HG02642 (cell line): ENCODE measurements at regions not wholly inside any gene's neighbourhood (a gene's known extent, or its start where the extent isn't known, plus 50 kb on each side); places are given as distances from the start of the nearest gene placed in this dataset.
"Not testable (repeated sequence)": the region's sequence is repeated elsewhere in the genome, so short reads cannot be mapped to it uniquely, and the experiment has no call there.

ENCODE experiments used
- ATAC-seq: cut with Tn5 transposase; IDR thresholded peaks from one replicate; pipeline ENCODE4 v1.9.1; 2021; ENCODE audit warnings: mild to moderate bottlenecking; ENCODE audit not compliant: unreplicated experiment, poor library complexity

DNA sequence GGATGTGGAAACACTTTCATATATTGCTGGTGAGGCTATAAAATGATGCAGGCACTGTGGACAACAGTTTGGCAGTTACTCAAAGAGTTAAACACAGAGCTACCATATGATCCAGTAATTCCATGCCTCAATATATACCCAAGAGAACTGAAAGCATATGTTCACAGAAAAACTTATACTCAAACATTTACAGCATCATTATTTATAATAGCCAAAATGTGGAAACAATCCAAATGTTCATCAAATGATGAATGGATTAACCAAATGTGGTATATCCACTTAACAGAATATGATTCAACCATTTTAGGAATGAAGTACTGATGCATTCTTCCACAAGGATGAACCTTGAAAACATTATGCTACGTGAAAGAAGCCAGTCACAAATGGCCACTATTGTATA, 603.8 kb downstream of the IQCM start:
- ATAC-seq, result no peak

DNA sequence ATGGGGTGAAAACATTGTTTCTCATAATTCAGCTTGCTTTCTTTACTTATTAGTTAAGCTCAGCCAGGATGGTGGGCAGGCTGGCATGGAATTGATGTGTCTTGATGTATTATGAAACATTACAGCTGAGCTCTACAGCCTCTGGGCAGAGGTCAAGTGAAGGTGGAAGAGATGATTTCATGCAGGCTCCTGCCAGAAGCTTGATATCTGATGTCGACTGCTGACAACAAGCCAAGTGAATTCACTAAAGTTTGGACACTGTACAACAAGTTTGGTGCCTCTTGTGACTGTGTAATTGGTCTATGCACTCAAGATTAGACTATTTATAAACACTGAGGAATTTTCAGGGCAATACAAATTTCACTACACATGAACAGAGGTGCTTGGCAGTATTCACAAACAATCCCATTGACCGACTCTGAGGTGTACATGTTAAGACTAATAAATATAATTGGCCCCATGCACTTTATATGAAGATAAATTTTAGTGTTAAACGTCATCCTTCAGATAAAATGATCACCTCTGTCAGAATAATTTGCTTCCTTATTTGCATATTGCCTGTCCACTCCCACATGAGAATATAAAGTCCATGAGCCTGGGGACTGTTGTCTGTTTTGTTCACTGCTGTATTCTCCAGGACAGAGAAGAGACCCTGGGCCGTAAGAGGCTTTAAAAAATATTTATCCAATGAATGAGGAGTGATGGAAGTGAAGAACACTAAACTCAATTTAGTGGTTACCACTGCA, 612.2 kb downstream of the IQCM start:
- no peak for ATAC-seq

DNA sequence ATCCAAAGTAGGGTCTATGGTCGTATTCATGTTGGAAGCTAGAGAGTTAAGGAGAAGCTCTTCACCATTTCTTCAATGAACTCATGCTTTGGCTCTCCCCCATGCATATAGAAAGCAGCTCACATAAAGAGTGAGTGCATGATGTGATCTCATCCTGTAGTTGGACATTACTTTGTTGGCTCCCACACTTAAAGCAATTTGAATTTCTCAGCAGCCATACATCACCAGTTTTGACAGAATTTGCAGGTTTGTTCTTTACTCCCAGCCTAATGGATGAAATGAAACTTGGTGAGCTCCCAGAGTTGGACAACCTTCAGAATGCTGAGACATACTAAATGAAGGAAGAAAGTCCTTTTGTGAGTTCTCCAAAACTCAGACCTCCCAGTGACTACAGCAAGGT, 613.5 kb downstream of the IQCM start:
- ATAC-seq, result no peak

DNA sequence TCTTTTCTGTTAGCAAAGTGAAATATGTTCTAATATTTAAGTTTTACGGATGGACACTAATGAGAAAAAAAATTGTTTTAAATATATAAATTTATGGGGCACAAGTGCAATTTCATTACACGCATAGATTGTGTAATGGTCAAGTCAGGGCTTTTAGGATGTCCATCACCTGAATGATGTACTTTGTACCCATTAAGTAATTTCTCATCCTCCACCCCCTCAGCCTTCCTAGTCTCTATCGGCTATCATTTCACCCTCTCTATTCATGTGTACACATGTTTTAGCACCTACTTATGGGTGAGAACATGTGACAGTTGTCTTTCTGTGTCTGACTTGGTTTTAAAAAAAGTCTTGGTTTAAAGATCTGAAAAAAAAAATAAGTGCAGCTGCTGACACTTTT, 616.0 kb downstream of the IQCM start:
- ATAC-seq, result no peak

DNA sequence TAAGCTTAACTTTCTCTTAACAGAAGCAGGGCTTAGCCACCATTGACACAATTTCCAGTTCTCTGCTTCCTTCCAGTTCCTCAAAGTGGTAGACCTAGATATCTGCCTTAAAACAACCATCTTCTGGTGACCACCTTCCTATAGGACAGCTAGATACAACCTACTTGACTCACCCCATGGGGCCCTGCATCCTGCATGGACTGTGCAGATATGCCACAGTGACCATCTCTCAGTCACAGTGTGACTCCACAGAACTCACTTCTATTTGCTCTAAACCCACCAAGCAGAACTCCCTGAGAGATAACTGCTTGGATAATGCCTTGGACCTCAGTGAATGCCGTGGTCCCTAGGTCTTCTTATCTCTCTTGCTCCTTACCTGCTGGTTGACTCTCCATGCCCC, 621.6 kb downstream of the IQCM start:
- no peak for ATAC-seq

DNA sequence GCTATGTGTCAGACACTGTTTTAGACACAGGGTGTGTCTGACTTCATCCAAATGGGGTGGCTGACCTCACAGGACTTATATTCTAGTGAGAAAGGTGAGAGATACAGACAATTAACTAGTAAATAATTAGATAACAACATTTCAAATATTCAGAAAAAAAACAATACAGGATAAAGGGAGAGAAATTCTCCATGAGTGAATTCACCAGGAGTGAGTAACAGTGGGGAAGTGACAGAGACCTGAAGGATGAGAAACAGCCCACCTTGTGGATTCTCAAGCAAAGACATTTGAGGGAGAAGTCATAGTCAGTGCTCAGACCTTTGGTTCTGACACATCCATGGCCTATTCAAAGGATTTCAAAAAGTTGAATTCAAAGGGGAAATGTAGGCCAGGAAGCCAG, 627.9 kb downstream of the IQCM start:
- ATAC-seq, result no peak

DNA sequence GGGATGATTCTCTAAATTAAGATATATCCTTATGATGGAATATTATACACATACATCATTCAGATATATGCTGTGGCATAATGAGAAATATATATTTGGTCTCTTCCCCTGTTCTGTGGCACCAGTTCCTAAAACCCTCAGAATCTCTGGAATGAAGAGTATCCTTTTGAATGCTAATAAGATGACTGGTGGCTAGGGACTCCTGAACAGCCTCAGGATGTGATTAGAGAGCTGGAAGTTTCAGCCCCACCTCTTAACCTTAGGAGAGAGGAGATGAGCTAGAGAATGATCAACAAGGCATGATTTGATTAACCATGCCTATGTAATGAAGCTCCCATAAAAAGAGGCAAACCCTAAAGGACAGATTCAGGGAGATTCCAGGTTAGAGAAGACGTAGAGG, 632.0 kb downstream of the IQCM start:
- ATAC-seq, result no peak

DNA sequence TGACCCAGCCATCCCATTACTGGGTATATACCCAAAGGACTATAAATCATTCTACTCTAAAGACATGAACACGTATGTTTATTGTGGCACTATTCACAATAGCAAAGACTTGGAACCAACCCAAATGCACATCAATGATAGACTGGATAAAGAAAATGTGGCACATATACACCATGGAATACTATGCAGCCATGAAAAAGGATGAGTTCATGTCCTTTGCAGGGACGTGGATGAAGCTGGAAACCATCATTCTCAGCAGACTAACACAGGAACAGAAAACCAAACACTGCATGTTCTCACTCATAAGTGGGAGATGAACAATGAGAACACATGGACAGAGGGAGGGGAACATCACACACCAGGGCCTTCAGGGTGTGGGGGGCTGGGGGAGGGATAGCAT, 634.2 kb downstream of the IQCM start:
- not testable (repeated sequence) for ATAC-seq

DNA sequence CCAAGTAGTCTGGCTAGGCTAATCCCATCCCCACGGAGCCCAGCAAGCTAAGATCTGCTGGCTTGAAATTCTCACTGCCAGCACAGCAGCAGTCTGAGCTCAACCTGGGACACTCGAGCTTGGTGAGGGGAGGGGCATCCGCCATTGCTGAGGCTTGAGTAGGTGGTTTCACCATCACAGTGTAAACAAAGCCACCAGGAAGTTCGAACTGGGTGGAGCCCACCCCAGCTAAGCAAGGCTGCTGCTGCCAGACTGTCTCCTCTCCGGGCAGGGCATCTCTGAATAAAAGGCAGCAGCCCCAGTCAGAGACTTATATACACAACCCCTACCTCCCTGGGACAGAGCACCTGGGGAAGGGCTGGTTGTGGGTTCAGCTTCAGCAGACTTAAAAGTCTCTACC, 639.6 kb downstream of the IQCM start:
- no peak for ATAC-seq

DNA sequence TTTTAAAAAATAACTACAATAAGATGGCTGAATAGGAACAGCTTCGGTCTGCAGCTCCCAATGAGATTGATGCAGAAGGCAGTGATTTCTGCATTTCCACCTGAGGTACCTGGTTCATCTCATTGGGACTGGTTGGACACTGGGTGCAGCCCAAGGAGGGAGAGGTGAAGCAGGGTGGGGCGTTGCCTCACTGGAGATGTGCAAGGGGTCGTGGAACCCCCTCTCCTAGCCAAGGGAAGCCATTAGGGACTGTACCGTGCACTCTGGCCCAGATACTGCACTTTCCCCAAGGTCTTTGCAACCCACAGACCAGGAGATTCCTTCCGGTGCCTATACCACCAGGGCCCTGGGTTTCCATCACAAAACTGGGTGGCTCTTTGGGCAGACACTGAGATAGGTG, 640.1 kb downstream of the IQCM start:
- ATAC-seq, result no peak

DNA sequence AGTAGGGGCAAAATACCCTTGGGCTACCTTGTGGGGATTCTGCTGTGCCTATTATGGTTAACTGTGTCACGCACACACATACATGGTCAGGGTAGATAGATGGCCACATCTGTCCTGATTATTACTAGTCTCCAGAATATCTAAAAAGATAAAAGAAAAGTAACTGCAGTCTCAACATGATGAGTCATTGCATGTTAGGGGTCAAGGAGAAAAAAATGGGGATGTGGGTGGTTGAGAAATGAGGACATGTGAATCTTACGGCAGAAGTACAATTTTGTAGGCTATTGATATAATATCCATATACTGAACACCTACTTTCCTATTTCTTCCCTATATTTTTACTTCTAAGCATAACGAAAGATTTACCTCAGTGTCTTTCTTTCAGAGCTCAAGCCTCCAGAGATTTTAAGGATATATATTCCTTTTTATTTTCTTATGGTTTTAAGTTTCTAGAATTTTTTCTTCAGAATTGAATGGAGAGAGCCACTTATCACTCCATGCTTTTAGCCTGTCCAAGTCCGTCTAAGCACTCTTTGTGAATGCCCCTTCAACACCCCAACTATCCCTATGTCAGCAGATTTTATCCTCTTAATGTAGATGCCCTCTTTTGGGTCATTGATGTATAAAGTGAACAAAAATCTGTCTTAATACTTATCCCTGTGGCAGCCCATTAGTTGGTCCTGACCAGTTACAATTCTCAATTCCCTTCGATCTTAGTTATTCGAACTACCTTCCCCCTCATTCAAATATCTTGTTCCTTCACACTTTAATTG, 642.2 kb downstream of the IQCM start:
- ATAC-seq, result no peak

DNA sequence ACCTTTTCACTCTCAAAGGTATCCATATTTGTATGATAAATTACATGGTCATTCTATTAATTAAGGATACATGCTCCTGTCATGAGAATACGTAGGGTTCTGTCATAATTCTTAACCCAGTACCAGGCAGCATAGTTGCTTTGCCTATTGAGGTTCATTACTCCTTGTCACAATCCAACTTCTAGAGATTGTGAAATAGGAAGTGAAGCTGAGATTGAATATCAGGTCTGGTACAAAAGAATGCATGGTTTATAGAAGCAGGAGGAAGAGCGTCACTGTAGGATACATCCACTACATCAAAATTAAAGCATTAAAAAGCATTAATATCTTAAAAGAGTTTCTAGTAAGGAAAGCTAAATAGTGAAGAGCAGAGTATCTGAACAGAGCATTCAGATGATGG, 647.0 kb downstream of the IQCM start:
- no peak for ATAC-seq

DNA sequence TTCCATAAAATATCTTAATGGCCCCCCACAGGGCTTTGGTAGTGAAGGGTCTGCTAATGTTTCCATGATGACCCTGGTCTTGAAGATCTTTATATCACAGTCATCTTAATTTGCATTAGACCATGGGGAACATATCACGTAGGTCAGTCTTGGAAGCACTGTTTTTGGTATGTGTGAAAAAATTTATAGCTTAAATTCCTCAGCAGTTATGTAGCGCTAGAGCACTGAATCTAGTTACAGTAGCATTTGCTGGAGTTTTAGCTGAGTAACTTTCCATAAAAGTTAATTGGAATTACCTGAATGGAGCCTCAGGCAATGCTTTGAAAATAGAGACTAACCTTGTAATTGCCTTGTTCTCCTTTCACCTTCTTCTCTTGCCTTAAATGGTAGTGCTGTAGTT, 648.8 kb downstream of the IQCM start:
- no peak for ATAC-seq

DNA sequence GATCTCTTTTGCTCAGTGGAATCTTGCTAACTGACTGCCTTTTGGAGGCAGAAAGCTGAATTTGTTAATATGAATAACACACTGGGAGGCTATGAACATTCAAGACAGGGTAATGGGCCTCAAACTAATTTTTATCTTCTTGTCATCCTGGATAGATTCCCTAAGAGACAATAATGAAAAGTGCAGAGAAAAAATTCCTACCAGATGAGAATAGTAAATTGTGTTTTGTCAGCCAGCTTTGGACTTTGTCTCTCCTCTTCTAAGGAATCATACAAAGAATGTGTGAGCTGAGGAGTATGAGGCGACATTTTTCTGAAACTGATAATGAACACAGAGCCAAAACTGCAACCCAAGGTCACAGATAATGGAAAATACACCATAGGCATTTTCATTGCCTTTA, 649.3 kb downstream of the IQCM start:
- ATAC-seq, result no peak

DNA sequence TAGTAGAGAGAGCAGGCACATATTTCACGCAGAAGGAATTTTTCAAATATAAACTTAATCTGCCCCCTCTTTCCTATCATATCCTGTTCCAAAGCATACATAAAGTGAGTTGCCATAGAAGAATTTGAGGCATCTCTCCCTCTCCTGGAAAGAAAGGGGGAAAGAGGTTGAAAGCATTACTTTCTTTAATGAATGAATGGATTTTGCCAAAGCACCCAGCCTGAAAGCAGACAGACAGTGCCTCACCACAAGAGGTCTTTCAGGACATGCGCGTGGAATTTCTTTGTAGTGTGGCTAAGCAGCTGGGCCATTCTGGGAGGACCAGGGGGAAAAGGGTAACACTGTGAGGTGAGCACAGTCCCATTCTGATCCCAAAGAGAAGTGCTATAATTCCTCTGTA, 651.4 kb downstream of the IQCM start:
- ATAC-seq, result no peak

DNA sequence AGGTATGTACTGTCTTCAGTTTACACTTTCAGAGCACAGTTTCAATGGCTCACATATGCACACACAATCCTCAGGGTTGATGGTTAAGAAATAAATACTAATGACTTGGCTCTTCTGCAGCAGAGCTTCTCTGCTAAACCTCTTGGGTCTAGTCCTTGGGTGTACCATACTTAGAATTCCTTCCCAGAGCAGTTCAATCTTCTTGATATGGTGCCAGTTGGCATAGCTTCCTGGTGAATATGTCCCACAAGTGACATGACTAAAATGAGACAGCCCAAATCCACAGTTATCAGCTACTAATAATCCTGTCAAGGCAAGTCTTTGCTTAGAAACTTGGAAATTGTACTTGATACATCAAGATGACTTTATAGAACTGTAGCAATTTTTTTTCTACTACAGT, 654.4 kb downstream of the IQCM start:
- ATAC-seq, result no peak

DNA sequence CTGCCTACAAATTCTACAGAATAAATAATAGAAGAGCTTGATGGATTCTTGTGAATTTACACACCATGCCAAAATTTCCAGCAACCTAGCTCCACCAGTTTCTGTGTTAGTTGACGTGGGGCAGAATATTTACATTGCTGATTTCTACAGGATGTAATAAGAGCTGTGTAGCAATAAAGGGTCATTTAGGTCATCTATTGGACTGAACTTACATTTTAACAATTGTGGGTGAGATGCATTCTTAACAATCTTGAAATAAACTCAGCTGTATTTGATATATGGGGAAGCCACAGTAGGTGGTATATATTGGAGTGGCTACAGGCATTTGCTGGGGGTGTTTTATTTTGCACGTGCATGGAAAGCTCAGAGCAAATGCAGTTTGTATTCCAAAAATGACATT, 655.3 kb downstream of the IQCM start:
- ATAC-seq, result no peak

DNA sequence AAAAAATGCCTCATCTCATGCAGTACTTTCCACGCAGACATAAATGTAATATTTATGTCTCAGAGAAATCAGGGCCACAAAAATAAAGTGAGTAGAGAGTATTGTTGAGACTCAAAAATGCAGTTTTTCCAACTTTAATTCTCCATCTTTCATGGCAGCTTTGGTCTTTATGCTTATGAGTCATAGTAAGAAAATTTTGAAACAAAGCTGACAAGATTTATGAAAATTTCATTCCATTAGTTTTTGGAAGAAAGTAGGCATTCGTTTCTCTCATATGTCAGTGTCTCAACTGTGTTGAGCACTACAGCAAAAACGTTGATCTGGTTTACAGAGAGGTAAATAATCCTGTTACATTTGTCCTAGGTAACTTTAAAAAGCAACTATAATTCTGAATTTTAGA, 656.8 kb downstream of the IQCM start:
- no peak for ATAC-seq

DNA sequence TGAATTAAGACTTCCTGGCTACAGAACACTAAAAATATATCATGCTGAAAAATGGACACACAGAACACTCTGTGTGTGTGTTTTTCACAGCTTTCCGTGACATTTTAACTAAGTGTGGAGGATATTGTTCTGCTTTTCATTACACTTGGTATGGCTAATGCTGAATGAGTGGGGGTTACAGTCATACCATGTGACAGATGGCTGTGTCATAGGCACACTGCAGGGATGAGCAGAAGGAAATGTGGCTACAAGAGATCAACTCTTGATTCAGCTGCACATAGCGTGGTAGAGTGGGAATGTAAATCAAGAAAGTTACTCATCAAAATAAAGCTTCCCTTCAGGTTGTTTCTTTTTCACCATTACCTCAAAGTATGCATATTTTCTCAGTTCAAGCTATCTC, 669.8 kb downstream of the IQCM start:
- ATAC-seq, result no peak

DNA sequence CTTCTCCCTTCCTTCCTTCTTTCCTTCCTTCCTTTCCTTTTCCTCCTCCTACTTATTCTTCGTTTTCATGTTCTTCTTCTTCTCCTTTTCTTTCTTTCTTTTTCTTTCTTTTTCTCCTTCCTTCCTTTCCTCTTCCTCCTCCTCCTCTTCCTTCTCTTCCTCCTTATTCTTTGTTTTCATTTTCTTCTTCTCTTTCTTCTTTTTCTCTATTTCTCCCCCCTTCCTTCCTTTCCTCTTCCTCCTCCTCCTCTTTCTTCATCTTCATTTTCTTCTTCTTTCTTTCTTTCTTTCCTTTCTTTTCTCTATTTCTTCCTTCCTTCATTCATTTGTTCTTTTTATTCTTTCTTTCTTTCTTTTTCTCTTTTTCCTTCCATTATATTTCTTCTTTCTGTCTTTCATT, 671.6 kb downstream of the IQCM start:
- ATAC-seq, result no peak

DNA sequence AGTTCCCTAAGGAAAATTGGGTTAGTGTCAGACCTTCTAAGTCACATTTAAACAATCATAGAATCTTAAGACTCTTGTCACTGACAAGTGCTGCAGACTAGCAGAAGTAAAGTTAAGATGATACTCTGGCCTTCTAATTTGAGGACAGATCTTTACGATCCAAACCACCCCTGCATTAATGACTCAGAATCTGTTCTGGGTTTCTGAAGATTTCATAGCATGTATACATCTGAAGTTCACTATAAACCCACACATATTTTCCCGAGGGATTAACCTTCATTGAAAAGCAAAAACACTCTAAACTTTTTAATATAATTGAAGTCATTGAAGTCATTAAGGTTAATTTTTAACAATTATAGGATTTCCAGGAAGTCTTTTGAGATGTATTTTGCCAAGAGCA, 674.3 kb downstream of the IQCM start:
- ATAC-seq, result no peak

DNA sequence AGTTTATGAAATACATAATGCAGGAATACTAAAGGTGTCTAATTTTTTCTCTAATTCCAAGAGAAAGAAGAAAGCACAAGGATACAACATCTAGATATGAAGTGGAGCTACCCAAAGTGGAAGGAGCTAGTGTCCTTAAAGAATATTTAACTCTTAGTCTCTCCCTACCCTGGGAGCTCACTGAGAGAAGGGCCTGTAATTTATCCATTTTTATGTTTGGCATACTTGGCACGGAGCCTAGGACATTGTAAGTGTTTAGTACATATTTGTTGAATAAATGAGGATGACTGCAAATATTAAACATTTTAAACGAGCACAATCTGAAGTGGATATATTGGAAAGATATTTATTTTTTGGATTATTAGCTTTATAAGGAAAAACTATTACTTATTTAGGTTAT, 674.8 kb downstream of the IQCM start:
- ATAC-seq, result no peak
